NCI-H2196 (cell line): ENCODE measurements at regions not wholly inside any gene's neighbourhood (a gene's known extent, or its start where the extent isn't known, plus 50 kb on each side); places are given as distances from the start of the nearest gene placed in this dataset.

ENCODE experiments used
- DNase-seq: peaks from one replicate; lab custom pipeline; 2025; ENCODE audit not compliant: unreplicated experiment; lab: John Stamatoyannopoulos, UW

- no peak for DNase-seq
Observed at GRCh38 chr10:117669122-117669521, 126.6 kb downstream of the EMX2 start.

GRCh38 chr10:117670116-117670904 is 127.8 kb downstream of the EMX2 start:
- DNase-seq = no peak

DNA sequence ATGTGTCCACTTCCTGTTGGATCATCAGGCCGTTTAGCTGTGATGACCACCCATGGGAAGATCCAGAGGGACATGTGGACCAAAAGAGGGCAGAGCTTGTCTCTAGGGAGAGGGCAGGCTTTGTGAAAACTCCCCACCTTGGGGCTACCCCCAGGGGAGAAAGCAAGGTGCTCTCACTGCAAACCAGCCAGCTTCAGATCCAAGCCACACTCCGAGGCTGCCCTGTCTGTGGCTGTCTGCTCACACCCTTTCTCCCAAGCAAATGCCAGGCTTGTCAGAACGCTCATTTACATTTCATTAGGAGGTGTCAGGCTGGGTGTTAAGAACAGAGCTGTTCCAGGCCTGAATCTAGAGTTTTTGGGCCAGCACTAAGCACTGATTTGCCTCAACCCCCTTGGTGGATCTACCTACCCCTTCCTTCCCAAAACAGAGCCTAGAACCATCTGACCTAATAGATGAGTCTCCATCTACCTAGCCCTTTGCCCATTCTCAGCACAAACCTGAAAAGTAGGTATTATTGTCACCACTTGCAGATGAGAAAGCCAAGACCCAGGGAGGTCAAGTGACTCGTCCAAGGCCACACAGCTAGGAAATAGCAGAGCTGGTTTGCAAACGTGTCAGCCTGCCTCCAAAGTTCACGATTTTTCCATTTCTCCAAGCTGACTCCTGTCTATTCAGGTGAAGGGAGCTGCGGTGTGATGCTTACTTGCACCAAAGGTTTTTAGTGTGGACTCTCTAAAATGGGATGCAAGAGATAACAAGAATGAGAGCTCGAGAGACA is 130.9 kb downstream of the EMX2 start:
- DNase-seq = no peak

DNA sequence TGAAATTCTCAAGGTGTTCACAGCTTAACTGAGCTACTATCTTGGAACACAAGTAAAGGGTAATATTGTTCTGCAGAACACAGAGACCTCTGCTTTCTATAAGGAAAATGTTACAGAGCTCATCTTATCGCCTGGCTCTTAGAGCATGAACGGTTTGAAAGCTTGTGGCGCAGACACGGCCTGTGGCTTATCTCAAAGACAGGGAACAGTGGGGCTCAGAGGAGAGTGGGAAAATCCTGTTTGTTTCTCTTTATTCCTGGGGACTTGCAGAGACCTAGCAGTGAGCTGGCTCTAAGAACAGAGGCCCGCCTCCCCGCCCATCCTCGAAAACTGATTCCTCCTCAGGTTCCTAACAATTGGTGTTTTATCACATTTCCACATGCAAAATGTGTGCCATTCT is 131.7 kb downstream of the EMX2 start:
- DNase-seq = no peak

GRCh38 chr10:117674646-117675045 is 132.1 kb downstream of the EMX2 start:
- no peak for DNase-seq

GRCh38 chr10:117675514-117676055 is 133.0 kb downstream of the EMX2 start:
- no peak for DNase-seq

DNA sequence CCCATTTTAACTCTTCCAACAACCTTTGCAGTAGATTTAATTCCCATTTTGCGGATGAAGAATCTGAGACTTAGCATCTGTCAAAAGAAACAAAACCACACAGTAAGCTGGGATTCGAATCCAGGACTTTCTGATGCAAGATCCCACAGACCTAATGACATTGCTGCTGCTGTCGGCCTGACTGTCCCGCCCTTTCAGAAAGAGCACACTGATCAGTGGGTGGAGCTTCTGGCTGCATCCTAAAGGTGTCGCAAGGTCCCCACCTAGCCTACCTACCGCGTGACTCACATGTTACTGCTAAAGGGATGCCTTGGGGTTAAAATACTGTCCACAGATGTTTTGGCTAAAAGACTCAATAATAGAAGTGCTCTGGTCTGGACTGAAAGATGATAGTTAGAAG is 134.7 kb downstream of the EMX2 start:
- no peak for DNase-seq

DNA sequence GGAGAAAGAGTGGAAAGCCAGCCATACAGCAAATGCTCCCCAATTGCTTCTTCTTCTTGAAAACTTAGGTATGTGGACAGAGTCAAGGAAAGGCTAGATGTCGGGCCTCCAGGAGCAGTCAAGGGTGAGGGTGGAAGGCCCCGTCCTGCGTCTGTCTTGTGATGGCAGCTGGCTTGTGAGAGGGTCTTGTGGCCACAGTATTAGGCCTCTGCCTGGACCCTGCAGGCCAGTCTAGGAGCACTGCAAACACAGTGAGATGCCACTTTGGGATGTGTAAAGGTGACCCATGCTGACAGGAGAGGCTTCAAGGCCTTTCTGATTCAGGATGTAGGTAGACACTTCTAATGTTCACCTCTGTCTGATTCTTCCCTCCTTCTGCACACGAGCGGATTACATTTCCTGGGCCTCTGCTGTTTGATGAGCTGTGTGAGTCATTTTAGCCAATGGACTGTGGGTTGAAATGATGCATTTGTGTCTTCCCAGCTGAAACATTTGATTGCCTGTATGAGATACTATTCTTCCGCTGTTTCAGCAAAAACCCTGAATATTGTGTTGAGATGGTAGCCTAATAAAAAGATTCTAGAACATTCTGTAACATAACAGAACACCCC is 135.4 kb downstream of the EMX2 start:
- no peak for DNase-seq

DNA sequence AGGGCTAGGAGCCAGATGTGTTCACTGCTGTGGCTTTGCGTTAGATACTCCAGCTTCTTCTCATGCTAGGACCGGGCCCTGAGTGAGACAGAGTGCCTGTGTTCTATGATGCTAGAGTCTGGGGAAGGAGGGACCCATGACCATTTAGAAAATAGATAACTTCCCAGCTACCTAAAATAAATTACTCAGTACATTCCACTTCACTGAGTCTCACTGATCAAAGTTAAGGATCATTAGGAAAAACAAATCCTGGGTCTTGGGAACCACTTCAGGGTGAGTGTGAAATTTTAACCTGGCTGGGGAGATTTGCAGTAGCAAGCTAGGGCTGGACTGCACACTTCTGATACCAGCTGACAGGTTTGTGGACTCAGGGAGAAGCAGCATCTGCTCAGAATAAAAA is 138.1 kb downstream of the EMX2 start:
- DNase-seq = no peak

- no peak for DNase-seq
Observed at GRCh38 chr10:117681104-117681503, 138.6 kb downstream of the EMX2 start.

GRCh38 chr10:117684046-117684610 is 141.6 kb downstream of the EMX2 start:
- no peak for DNase-seq

DNA sequence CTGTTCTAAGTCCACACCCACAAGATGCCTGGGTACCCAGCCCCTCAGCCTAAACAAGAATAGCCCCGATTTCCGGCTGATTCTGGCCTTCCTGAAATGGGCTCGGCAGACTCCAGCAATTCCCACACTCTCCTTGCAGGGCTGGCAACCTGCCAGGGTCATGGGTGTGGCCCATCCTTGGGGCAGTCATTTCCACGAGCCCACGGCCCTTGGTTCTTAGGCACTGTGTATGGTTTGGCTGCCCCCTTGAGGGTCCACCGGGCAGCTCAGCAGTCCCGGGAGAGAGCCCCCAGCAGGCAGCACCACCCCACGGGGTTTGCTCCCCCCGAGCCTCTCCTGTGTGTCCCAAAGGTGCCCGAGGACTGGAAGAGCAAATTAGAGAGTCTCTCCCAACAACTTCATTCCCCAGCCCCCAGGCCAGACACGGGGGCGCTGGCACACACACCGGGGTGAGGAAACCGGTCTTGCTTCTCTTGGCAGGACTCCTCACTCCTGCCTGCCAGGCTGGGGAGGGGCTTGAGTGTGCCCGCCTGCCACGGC is 142.2 kb downstream of the EMX2 start:
- no peak for DNase-seq

GRCh38 chr10:117685431-117685830 is 142.9 kb downstream of the EMX2 start:
- no peak for DNase-seq

GRCh38 chr10:117686606-117687005 is 144.1 kb downstream of the EMX2 start:
- DNase-seq = no peak

- DNase-seq = no peak
Observed at GRCh38 chr10:117688358-117688757, 145.8 kb downstream of the EMX2 start.

DNA sequence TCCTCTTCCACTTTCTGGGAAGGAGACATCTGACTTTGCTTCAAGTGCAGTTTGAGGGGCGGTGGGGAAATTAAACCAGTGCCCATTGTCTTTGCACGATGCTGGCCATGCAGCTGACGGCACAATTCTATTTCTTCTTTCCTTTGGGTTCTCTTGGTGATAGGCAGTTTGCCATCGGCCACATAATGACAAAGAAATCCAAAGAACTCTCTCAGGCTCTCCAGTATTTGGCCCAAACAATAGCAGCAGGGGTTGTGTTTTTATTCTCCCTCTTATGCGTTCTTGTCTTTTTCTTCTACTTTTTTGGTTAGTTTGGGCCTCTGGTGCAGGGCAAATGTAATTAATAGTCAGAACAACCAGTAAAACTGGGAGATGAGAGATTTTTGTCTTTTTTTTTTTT is 147.0 kb downstream of the EMX2 start:
- DNase-seq = no peak

GRCh38 chr10:117690359-117690758 is 147.8 kb downstream of the EMX2 start:
- DNase-seq = no peak

DNA sequence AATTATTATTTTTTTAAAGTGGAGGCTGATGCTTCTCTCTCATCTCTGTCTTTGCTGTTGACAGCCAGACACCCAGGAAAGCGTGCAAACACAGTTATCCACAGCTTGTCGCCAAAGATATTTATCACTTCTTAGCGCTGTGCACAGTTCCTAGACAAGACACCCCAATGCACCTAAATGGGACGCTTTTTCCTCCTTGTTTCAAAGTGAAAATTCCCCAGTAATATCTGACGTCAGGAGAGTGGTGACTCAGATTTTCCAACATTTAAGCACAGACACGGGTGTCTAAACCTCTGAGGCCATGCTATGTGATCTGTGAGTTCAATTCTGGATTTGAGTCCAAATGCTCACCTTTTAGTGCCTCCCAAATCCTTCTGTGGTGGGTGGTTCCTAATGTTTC is 151.6 kb downstream of the EMX2 start:
- no peak for DNase-seq

- no peak for DNase-seq
Observed at GRCh38 chr10:117697402-117697801, 154.9 kb downstream of the EMX2 start.

DNA sequence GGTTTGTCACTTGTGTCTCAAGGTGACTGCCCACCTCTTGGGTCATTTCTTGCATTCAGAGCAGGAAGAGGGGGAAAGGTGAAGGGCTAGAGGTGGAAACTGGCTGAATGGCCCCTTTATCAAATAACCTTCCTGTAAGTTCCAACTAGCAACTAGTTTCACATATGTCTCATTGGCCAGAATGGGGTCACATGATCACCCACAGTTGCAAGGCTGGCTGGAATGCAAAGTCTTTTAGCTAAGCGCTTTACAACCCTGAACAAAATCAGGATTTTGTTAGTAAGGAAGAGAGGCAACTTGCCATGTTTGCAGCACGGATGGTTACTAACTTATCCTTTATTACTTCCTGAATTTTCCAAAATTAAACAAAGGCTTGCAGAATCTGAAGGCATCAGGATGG is 156.3 kb downstream of the EMX2 start:
- DNase-seq = no peak

GRCh38 chr10:117699436-117700075 is 157.0 kb downstream of the EMX2 start:
- DNase-seq = no peak
